Tibial artery (tissue), 4 donors: ENCODE measurements at regions not wholly inside any gene's neighbourhood (a gene's known extent, or its start where the extent isn't known, plus 50 kb on each side); places are given as distances from the start of the nearest gene placed in this dataset.

ENCODE experiments used
- DNase-seq, 2 donors: peaks; one replicate each; pipeline ENCODE4 v3.0.0-alpha.2; 2019
- H3K27ac ChIP-seq, 2 donors: fragments of 200-600 bp; sonication (generic) in 1 of 2; 1 replicate in 1 of 2; 2 replicates in 1 of 2; pipeline ENCODE4 v1.5.1; 2018 to 2019; ENCODE audit warnings: mild to moderate bottlenecking in 1 of 2
- H3K27me3 ChIP-seq, 2 donors: fragments of 200-600 bp; sonication (generic) in 1 of 2; one replicate each; pipeline versions ENCODE4 v1.5.1 to v1.6.0; 2016 to 2019
- H3K36me3 ChIP-seq, 3 donors: fragments of 200-600 bp; sonication (generic) in 2 of 3; one replicate each; pipeline ENCODE4 v1.5.1; 2016 to 2019; ENCODE audit warnings: mild to moderate bottlenecking in 2 of 3
- H3K4me1 ChIP-seq, 4 donors: fragments of 200-600 bp; sonication (generic) in 2 of 4; 1 replicate in 3 of 4; 2 replicates in 1 of 4; pipeline ENCODE4 v1.5.1; 2016 to 2019
- H3K4me3 ChIP-seq, 2 donors: fragments of 200-600 bp; sonication (generic) in 1 of 2; 1 replicate in 1 of 2; 2 replicates in 1 of 2; pipeline ENCODE4 v1.5.1; 2018 to 2019; ENCODE audit warnings: mild to moderate bottlenecking in 2 of 2
- H3K9me3 ChIP-seq, 3 donors: fragments of 200-600 bp; sonication (generic) in 1 of 3; one replicate each; pipeline ENCODE4 v1.5.1; 2016 to 2019
- CTCF ChIP-seq, 2 experiments: fragments of 200-600 bp in 1 of 2; fragments of 450-650 bp in 1 of 2; IDR thresholded peaks; one replicate each; pipeline ENCODE4 v1.5.1; 2017 to 2019; ENCODE audit warnings: antibody characterized with exemption in 2 of 2, mild to moderate bottlenecking in 1 of 2, moderate library complexity in 1 of 2
- intact Hi-C: fragments of 100-400 bp; cut with DNase I; formaldehyde crosslinking; loops from one replicate; pipeline ENCODE4 v1.15.0; 2023; ENCODE audit warnings: low total_unique reads

- peaks cover 0 to 5% of the 10 kb centered on the region in 2 donors for H3K27me3 ChIP-seq
- intact Hi-C loops = no loop called here
These were observed 318.0 kb downstream of the MYCN start for GRCh38 chr2:16258350-16258749.

GRCh38 chr2:16257322-16258028, 317.1 kb downstream of the MYCN start:
- intact Hi-C loops = no loop called here
- Histone ChIP-seq H3K4me1 (no peaks in the 10 kb centered on the region), H3K36me3 (no peaks in the 10 kb centered on the region), H3K27me3 (peaks cover 0 to 9% of the 10 kb centered on the region in 2 donors), H3K27ac (no peak overlapping the region), H3K9me3 (no peaks in the 10 kb centered on the region), H3K4me3 (no peak overlapping the region)
- TF ChIP-seq CTCF (IDR thresholded peaks at IDR 0.05) = no peak
- no peak for DNase-seq

More at GRCh38 chr2:16258350-16258749, 318.0 kb downstream of the MYCN start:
- H3K36me3 ChIP-seq = no peaks in the 10 kb centered on the region
- H3K9me3 ChIP-seq = no peaks in the 10 kb centered on the region
- H3K4me3 ChIP-seq = no peak overlapping the region
- H3K4me1 ChIP-seq = no peaks in the 10 kb centered on the region
- TF ChIP-seq CTCF (IDR thresholded peaks at IDR 0.05) = no peak
- H3K27ac ChIP-seq = no peak overlapping the region
- no peak for DNase-seq

GRCh38 chr2:16256601-16257321, 316.4 kb downstream of the MYCN start:
- TF ChIP-seq CTCF (IDR thresholded peaks at IDR 0.05) = no peak
- H3K4me3 ChIP-seq = no peak overlapping the region
- intact Hi-C loops = no loop called here
- no peaks in the 10 kb centered on the region for H3K4me1 ChIP-seq
- no peak overlapping the region for H3K27ac ChIP-seq
- no peaks in the 10 kb centered on the region for H3K9me3 ChIP-seq
- H3K27me3 ChIP-seq = peaks cover 0 to 9% of the 10 kb centered on the region in 2 donors
- DNase-seq = no peak
- H3K36me3 ChIP-seq = no peaks in the 10 kb centered on the region

GRCh38 chr2:16255120-16255519, 314.8 kb downstream of the MYCN start:
- no peak for DNase-seq
- TF ChIP-seq CTCF (IDR thresholded peaks at IDR 0.05) = no peak
- intact Hi-C loops = no loop called here
- Histone ChIP-seq H3K4me3 (no peak overlapping the region), H3K27me3 (peaks cover 0 to 13% of the 10 kb centered on the region in 2 donors), H3K36me3 (no peaks in the 10 kb centered on the region), H3K4me1 (no peaks in the 10 kb centered on the region), H3K27ac (no peak overlapping the region), H3K9me3 (no peaks in the 10 kb centered on the region)

GRCh38 chr2:16254356-16254965, 314.1 kb downstream of the MYCN start:
- no peak for DNase-seq
- Histone ChIP-seq H3K27me3 (peaks cover 0 to 19% of the 10 kb centered on the region in 2 donors), H3K9me3 (no peaks in the 10 kb centered on the region), H3K27ac (no peak overlapping the region), H3K36me3 (no peaks in the 10 kb centered on the region), H3K4me3 (no peak overlapping the region), H3K4me1 (no peaks in the 10 kb centered on the region)
- intact Hi-C loops = no loop called here
- no peak for TF ChIP-seq CTCF (IDR thresholded peaks at IDR 0.05)
